ENCODE measurements at regions not wholly inside any gene's neighbourhood (a gene's known extent, or its start where the extent isn't known, plus 50 kb on each side); places are given as distances from the start of the nearest gene placed in this dataset.

GRCh38 chr12:88318726-88319125, 176.6 kb downstream of the TMTC3 start:
- no peak for TF ChIP-seq CTCF (IDR thresholded peaks at IDR 0.05)
- TF ChIP-seq POLR2A (IDR thresholded peaks at IDR 0.05): no peak
